ENCODE measurements at regions not wholly inside any gene's neighbourhood (a gene's known extent, or its start where the extent isn't known, plus 50 kb on each side); places are given as distances from the start of the nearest gene placed in this dataset.

DNA sequence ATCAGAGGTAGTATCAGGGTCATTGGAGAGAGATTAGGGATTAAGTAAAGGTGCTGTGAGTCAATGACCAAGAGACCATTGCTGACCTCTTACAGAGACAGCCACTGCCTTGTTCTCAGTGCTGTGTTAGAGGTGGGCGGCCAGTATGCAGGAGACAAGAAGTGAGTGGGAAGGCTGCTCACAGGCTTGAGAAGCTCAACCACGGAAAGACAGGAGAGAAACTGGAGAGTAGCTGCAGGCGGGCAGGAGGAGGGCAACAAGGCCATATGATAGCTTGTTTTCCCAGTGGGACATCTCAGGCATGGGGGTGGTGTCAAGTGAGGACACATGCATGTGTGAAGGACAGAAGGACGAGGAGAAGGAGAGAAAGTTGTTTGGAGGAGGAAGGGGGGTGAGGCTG, 237.3 kb downstream of the PDCD6IP start:
- TF ChIP-seq, protein P1, sequence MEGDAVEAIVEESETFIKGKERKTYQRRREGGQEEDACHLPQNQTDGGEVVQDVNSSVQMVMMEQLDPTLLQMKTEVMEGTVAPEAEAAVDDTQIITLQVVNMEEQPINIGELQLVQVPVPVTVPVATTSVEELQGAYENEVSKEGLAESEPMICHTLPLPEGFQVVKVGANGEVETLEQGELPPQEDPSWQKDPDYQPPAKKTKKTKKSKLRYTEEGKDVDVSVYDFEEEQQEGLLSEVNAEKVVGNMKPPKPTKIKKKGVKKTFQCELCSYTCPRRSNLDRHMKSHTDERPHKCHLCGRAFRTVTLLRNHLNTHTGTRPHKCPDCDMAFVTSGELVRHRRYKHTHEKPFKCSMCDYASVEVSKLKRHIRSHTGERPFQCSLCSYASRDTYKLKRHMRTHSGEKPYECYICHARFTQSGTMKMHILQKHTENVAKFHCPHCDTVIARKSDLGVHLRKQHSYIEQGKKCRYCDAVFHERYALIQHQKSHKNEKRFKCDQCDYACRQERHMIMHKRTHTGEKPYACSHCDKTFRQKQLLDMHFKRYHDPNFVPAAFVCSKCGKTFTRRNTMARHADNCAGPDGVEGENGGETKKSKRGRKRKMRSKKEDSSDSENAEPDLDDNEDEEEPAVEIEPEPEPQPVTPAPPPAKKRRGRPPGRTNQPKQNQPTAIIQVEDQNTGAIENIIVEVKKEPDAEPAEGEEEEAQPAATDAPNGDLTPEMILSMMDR (IDR thresholded peaks at IDR 0.05) = no peak
- TF ChIP-seq POLR2AphosphoS5 (IDR thresholded peaks at IDR 0.05; ENCODE audit: low read depth, low read length) = no peak
